ENCODE measurements at regions not wholly inside any gene's neighbourhood (a gene's known extent, or its start where the extent isn't known, plus 50 kb on each side); places are given as distances from the start of the nearest gene placed in this dataset.

GRCh38 chr18:28478531-28478930 is 301.6 kb upstream of the CDH2 start:
- TF ChIP-seq CTCF (IDR thresholded peaks at IDR 0.05; ENCODE audit: poor library complexity) (no peak), EZH2 (IDR thresholded peaks at IDR 0.05; ENCODE audit: borderline replicate concordance) (no peak), EZH2phosphoT487 (IDR thresholded peaks at IDR 0.05; ENCODE audit: low read depth, severe bottlenecking, unreplicated experiment) (no peak)

Data from hepatocyte (in vitro differentiated cells).